GM18520 (cell line): ENCODE measurements at regions not wholly inside any gene's neighbourhood (a gene's known extent, or its start where the extent isn't known, plus 50 kb on each side); places are given as distances from the start of the nearest gene placed in this dataset.

Source experiments
- ATAC-seq: cut with Tn5 transposase; IDR thresholded peaks from one replicate; pipeline ENCODE4 v1.9.1; 2021; ENCODE audit not compliant: unreplicated experiment

GRCh38 chr5:74112372-74113195 lies 486.6 kb downstream of the ARHGEF28 start:
- no peak for ATAC-seq

GRCh38 chr5:74111764-74112163 lies 485.8 kb downstream of the ARHGEF28 start:
- no peak for ATAC-seq

- no peak for ATAC-seq
Measured at GRCh38 chr5:74109344-74109743, 483.3 kb downstream of the ARHGEF28 start.

- ATAC-seq, result no peak
Measured at GRCh38 chr5:74107899-74108298, 481.9 kb downstream of the ARHGEF28 start.

GRCh38 chr5:74105126-74105780 lies 479.3 kb downstream of the ARHGEF28 start:
- no peak for ATAC-seq

GRCh38 chr5:74103131-74104023 lies 477.4 kb downstream of the ARHGEF28 start:
- no peak for ATAC-seq

- ATAC-seq, result no peak
Measured at GRCh38 chr5:74100268-74100665, 474.3 kb downstream of the ARHGEF28 start.

- ATAC-seq, result no peak
Measured at GRCh38 chr5:74099538-74100267, 473.7 kb downstream of the ARHGEF28 start.

GRCh38 chr5:74098941-74099340 lies 472.9 kb downstream of the ARHGEF28 start:
- ATAC-seq, result no peak

GRCh38 chr5:74098456-74098855 lies 472.5 kb downstream of the ARHGEF28 start:
- ATAC-seq, result no peak

- no peak for ATAC-seq
Measured at GRCh38 chr5:74096325-74096724, 470.3 kb downstream of the ARHGEF28 start.

- ATAC-seq, result no peak
Measured at GRCh38 chr5:74095871-74096270, 469.9 kb downstream of the ARHGEF28 start.

- ATAC-seq, result no peak
Measured at GRCh38 chr5:74094782-74095108, 468.7 kb downstream of the ARHGEF28 start.

- no peak for ATAC-seq
Measured at GRCh38 chr5:74094096-74094781, 468.2 kb downstream of the ARHGEF28 start.

GRCh38 chr5:74093561-74093960 lies 467.6 kb downstream of the ARHGEF28 start:
- no peak for ATAC-seq

- no peak for ATAC-seq
Measured at GRCh38 chr5:74092766-74093165, 466.8 kb downstream of the ARHGEF28 start.

- no peak for ATAC-seq
Measured at GRCh38 chr5:74085782-74086181, 459.8 kb downstream of the ARHGEF28 start.

- no peak for ATAC-seq
Measured at GRCh38 chr5:74085186-74085585, 459.2 kb downstream of the ARHGEF28 start.

GRCh38 chr5:74083096-74083791 lies 457.2 kb downstream of the ARHGEF28 start:
- no peak for ATAC-seq
